OCI-LY1 (cell line): ENCODE measurements at regions not wholly inside any gene's neighbourhood (a gene's known extent, or its start where the extent isn't known, plus 50 kb on each side); places are given as distances from the start of the nearest gene placed in this dataset.

Experiments used
- H2AFZ ChIP-seq: fragments of 200-600 bp; sonication (generic), shearing (Covaris generic); 2 replicates; pipeline ENCODE4 v1.6.0; 2014; ENCODE audit warnings: antibody characterized with exemption, mild to moderate bottlenecking, low read length
- H3F3A ChIP-seq: fragments of 200-600 bp; sonication (generic), shearing (Covaris generic); 2 replicates; pipeline ENCODE4 v1.6.0; 2014; ENCODE audit warnings: mild to moderate bottlenecking, antibody characterized with exemption, low read length, moderate library complexity; ENCODE audit not compliant: insufficient read depth
- H3K27ac ChIP-seq: fragments of 200-600 bp; sonication (generic); 2 replicates; pipeline ENCODE4 v1.5.1; 2014; ENCODE audit warnings: low read length, mixed run types, mild to moderate bottlenecking, low read depth; ENCODE audit not compliant: poor library complexity, severe bottlenecking
- H3K27me3 ChIP-seq: fragments of 200-600 bp; sonication (generic); 2 replicates; pipeline ENCODE4 v1.6.0; 2014; ENCODE audit warnings: antibody characterized with exemption, mild to moderate bottlenecking, low read length, moderate library complexity; ENCODE audit not compliant: insufficient read depth
- H3K36me3 ChIP-seq: fragments of 200-600 bp; sonication (generic); 2 replicates; pipeline ENCODE4 v1.6.1; 2014; ENCODE audit warnings: mild to moderate bottlenecking, antibody characterized with exemption, low read length, moderate library complexity, mixed read lengths; ENCODE audit not compliant: insufficient read depth
- H3K4me1 ChIP-seq: fragments of 200-600 bp; sonication (generic); 2 replicates; pipeline ENCODE4 v1.5.1; 2014; ENCODE audit warnings: mild to moderate bottlenecking, low read length, moderate library complexity; ENCODE audit not compliant: insufficient read depth, severe bottlenecking
- H3K4me2 ChIP-seq: fragments of 200-600 bp; sonication (generic), shearing (Covaris generic); 2 replicates; pipeline ENCODE4 v1.6.1; 2014; ENCODE audit warnings: low read length
- H3K4me3 ChIP-seq: fragments of 200-600 bp; sonication (generic); 2 replicates; pipeline ENCODE4 v1.5.1; 2014; ENCODE audit warnings: low read length, low read depth, mild to moderate bottlenecking, mixed read lengths; ENCODE audit not compliant: poor library complexity, severe bottlenecking
- H3K79me2 ChIP-seq: fragments of 200-600 bp; shearing (Covaris generic); 2 replicates; pipeline ENCODE4 v1.6.1; 2016; ENCODE audit warnings: mixed run types, low read length, mixed read lengths; ENCODE audit not compliant: insufficient read depth
- H3K9ac ChIP-seq: fragments of 200-600 bp; sonication (generic), shearing (Covaris generic); 2 replicates; pipeline ENCODE4 v1.6.1; 2014; ENCODE audit warnings: mild to moderate bottlenecking, low read length, mixed read lengths
- H3K9me2 ChIP-seq: fragments of 200-600 bp; sonication (generic), shearing (Covaris generic); 2 replicates; pipeline ENCODE4 v1.6.1; 2014; ENCODE audit warnings: low read depth, mild to moderate bottlenecking, low read length, mixed read lengths
- H3K9me3 ChIP-seq: fragments of 200-600 bp; shearing (Covaris generic); 2 replicates; pipeline ENCODE4 v1.6.1; 2014; ENCODE audit warnings: low read length, mixed read lengths
- H4K20me1 ChIP-seq: fragments of 200-600 bp; sonication (generic), shearing (Covaris generic); 2 replicates; pipeline ENCODE4 v1.6.0; 2016; ENCODE audit warnings: mild to moderate bottlenecking, low read length; ENCODE audit not compliant: insufficient read depth
- CTCF ChIP-seq: fragments of 200-600 bp; sonication (generic), shearing (Covaris generic); IDR thresholded peaks from 2 replicates; pipeline ENCODE4 v1.5.1; 2017; ENCODE audit warnings: mild to moderate bottlenecking, antibody characterized with exemption, low read length, moderate library complexity, mixed read lengths
- EZH2 ChIP-seq: fragments of 200-600 bp; sonication (generic), shearing (Covaris generic); IDR thresholded peaks from 2 replicates; pipeline ENCODE4 v1.8.0; 2017; ENCODE audit warnings: borderline replicate concordance, mixed run types, mild to moderate bottlenecking, antibody characterized with exemption, low read length, moderate library complexity, mixed read lengths

- Histone ChIP-seq H3K9me3 (no peaks in the 10 kb centered on the region), H3K4me2 (no peak overlapping the region), H3K27ac (no peak overlapping the region), H3K9ac (no peak overlapping the region), H2AFZ (no peak overlapping the region), H3F3A (no peaks in the 10 kb centered on the region), H3K4me3 (no peak overlapping the region), H3K4me1 (no peaks in the 10 kb centered on the region), H4K20me1 (no peaks in the 10 kb centered on the region), H3K36me3 (no peaks in the 10 kb centered on the region), H3K79me2 (no peaks in the 10 kb centered on the region), H3K27me3 (no peaks in the 10 kb centered on the region), H3K9me2 (no peaks in the 10 kb centered on the region)
- no peak for TF ChIP-seq EZH2
- no peak for TF ChIP-seq CTCF
Measured at GRCh38 chr5:67904366-67904765, 311.2 kb upstream of the PIK3R1 start.

- Histone ChIP-seq H2AFZ (no peak overlapping the region), H3K4me1 (no peaks in the 10 kb centered on the region), H3K9me3 (no peaks in the 10 kb centered on the region), H3K27me3 (no peaks in the 10 kb centered on the region), H3K36me3 (no peaks in the 10 kb centered on the region), H3K27ac (no peak overlapping the region), H3K4me2 (no peak overlapping the region), H3K79me2 (no peaks in the 10 kb centered on the region), H3K9ac (no peak overlapping the region), H3F3A (no peaks in the 10 kb centered on the region), H4K20me1 (no peaks in the 10 kb centered on the region), H3K4me3 (no peak overlapping the region), H3K9me2 (no peaks in the 10 kb centered on the region)
- no peak for TF ChIP-seq EZH2
- TF ChIP-seq CTCF, result no peak
Measured at GRCh38 chr5:67903656-67904055, 311.9 kb upstream of the PIK3R1 start.

- Histone ChIP-seq H4K20me1 (no peaks in the 10 kb centered on the region), H3K79me2 (no peaks in the 10 kb centered on the region), H3K36me3 (no peaks in the 10 kb centered on the region), H3K27ac (no peak overlapping the region), H3K9me3 (no peaks in the 10 kb centered on the region), H3F3A (no peaks in the 10 kb centered on the region), H3K9ac (no peak overlapping the region), H3K4me2 (no peak overlapping the region), H3K27me3 (no peaks in the 10 kb centered on the region), H2AFZ (no peak overlapping the region), H3K9me2 (no peaks in the 10 kb centered on the region), H3K4me1 (no peaks in the 10 kb centered on the region), H3K4me3 (no peak overlapping the region)
- TF ChIP-seq CTCF (no peak), EZH2 (no peak)
Measured at GRCh38 chr5:67903121-67903520, 312.4 kb upstream of the PIK3R1 start.
